Upper lobe of right lung (tissue), 1 donor: ENCODE measurements at regions not wholly inside any gene's neighbourhood (a gene's known extent, or its start where the extent isn't known, plus 50 kb on each side); places are given as distances from the start of the nearest gene placed in this dataset.

ENCODE experiments used
- ATAC-seq: fragments of 200-7000 bp; cut with Tn5 transposase; one replicate; pipeline ENCODE4 v1.9.1; 2020; ENCODE audit warnings: mild to moderate bottlenecking, moderate library complexity
- DNase-seq: peaks from one replicate; pipeline ENCODE4 v3.0.0-alpha.2; 2020
- H3K27ac ChIP-seq: fragments of 200-600 bp; one replicate; pipeline ENCODE4 v1.8.0; 2022
- H3K27me3 ChIP-seq: fragments of 200-600 bp; one replicate; pipeline ENCODE4 v1.8.0; 2022; ENCODE audit warnings: mild to moderate bottlenecking
- H3K36me3 ChIP-seq: fragments of 200-600 bp; one replicate; pipeline ENCODE4 v1.8.0; 2022
- H3K4me1 ChIP-seq: fragments of 200-600 bp; one replicate; pipeline ENCODE4 v1.8.0; 2022
- H3K4me3 ChIP-seq: fragments of 200-600 bp; one replicate; pipeline ENCODE4 v1.8.0; 2022; ENCODE audit warnings: mild to moderate bottlenecking
- H3K9me3 ChIP-seq: fragments of 200-600 bp; one replicate; pipeline ENCODE4 v1.8.0; 2022
- CTCF ChIP-seq: fragments of 200-600 bp; IDR thresholded peaks from one replicate; pipeline ENCODE4 v1.8.0; 2022; ENCODE audit warnings: antibody characterized with exemption
- intact Hi-C: fragments of 100-400 bp; cut with DNase I; formaldehyde crosslinking; loops from one replicate; pipeline ENCODE4 v1.11.0; 2022
- donor health status: DM: no; HTN: yes; CAD: no; lungs with severe emphysema.

- intact Hi-C loops, result no loop called here
- no peak for TF ChIP-seq CTCF
Measured at GRCh38 chr9:1513105-1513504, 462.9 kb downstream of the DMRT2 start.

GRCh38 chr9:1514250-1514649 lies 464.1 kb downstream of the DMRT2 start:
- DNase-seq (no peak), ATAC-seq (no peak)
- H3K27me3 ChIP-seq, result no peaks in the 10 kb centered on the region
- no peak overlapping the region for H3K4me3 ChIP-seq
- intact Hi-C loops, result no loop called here
- H3K4me1 ChIP-seq, result no peaks in the 10 kb centered on the region
- no peaks in the 10 kb centered on the region for H3K36me3 ChIP-seq
- no peak overlapping the region for H3K27ac ChIP-seq
- no peak for TF ChIP-seq CTCF
- H3K9me3 ChIP-seq, result no peaks in the 10 kb centered on the region

More at GRCh38 chr9:1513105-1513504, 462.9 kb downstream of the DMRT2 start:
- Histone ChIP-seq H3K4me3 (no peak overlapping the region), H3K27me3 (no peaks in the 10 kb centered on the region), H3K27ac (no peak overlapping the region), H3K4me1 (no peaks in the 10 kb centered on the region), H3K9me3 (no peaks in the 10 kb centered on the region), H3K36me3 (no peaks in the 10 kb centered on the region)
- DNase-seq (no peak), ATAC-seq (no peak)

GRCh38 chr9:1514776-1515363 lies 464.7 kb downstream of the DMRT2 start:
- TF ChIP-seq CTCF, result no peak
- ATAC-seq, result no peak
- intact Hi-C loops, result no loop called here

GRCh38 chr9:1515557-1515956 lies 465.4 kb downstream of the DMRT2 start:
- Histone ChIP-seq H3K27ac (no peak overlapping the region), H3K36me3 (no peaks in the 10 kb centered on the region), H3K4me1 (no peaks in the 10 kb centered on the region), H3K4me3 (no peak overlapping the region), H3K27me3 (no peaks in the 10 kb centered on the region), H3K9me3 (no peaks in the 10 kb centered on the region)
- ATAC-seq (no peak), DNase-seq (no peak)
- intact Hi-C loops, result no loop called here
- TF ChIP-seq CTCF, result no peak

More at GRCh38 chr9:1514776-1515363, 464.7 kb downstream of the DMRT2 start:
- Histone ChIP-seq H3K27me3 (no peaks in the 10 kb centered on the region), H3K36me3 (no peaks in the 10 kb centered on the region), H3K27ac (no peak overlapping the region), H3K4me3 (no peak overlapping the region), H3K4me1 (no peaks in the 10 kb centered on the region), H3K9me3 (no peaks in the 10 kb centered on the region)
- DNase-seq, result no peak

- Histone ChIP-seq H3K4me1 (no peaks in the 10 kb centered on the region), H3K36me3 (no peaks in the 10 kb centered on the region), H3K9me3 (no peaks in the 10 kb centered on the region), H3K27ac (no peak overlapping the region), H3K27me3 (no peaks in the 10 kb centered on the region), H3K4me3 (no peak overlapping the region)
- ATAC-seq (no peak), DNase-seq (no peak)
- intact Hi-C loops, result no loop called here
- no peak for TF ChIP-seq CTCF
Measured at GRCh38 chr9:1521547-1521946, 471.4 kb downstream of the DMRT2 start.
